ENCODE measurements at regions not wholly inside any gene's neighbourhood (a gene's known extent, or its start where the extent isn't known, plus 50 kb on each side); places are given as distances from the start of the nearest gene placed in this dataset.

GRCh38 chr2:166765141-166765540, 123.1 kb upstream of the XIRP2 start:
- ChIA-PET CTCF (ENCODE audit: unreplicated experiment) (no interaction called here), POLR2A (no interaction called here)
- Histone ChIP-seq H3K4me2 (ENCODE audit: low read length) (no peak overlapping the region), H3K27ac (ENCODE audit: low read depth, low read length, poor library complexity, severe bottlenecking) (no peak overlapping the region), H3K4me1 (ENCODE audit: insufficient read depth, low read length, poor library complexity, severe bottlenecking) (no peaks in the 10 kb centered on the region), H3K9me3 (ENCODE audit: low read length) (no peaks in the 10 kb centered on the region), H3K36me3 (ENCODE audit: insufficient read depth, low read length) (no peaks in the 10 kb centered on the region), H3K79me2 (ENCODE audit: insufficient read depth, low read depth, low read length) (no peaks in the 10 kb centered on the region), H4K20me1 (ENCODE audit: insufficient read depth, low read length) (no peaks in the 10 kb centered on the region), H2AFZ (ENCODE audit: low read length) (no peak overlapping the region), H3K9me2 (ENCODE audit: insufficient read depth, low read length) (no peaks in the 10 kb centered on the region), H3K4me3 (ENCODE audit: low read depth, low read length, poor library complexity, severe bottlenecking) (no peak overlapping the region)
- intact Hi-C loops (cut with micrococcal nuclease; ENCODE audit: unreplicated experiment), result no loop called here
- BruUV-seq (replicated peaks), result no TSS peak
- DNase-seq (ENCODE audit: low spot score), result no peak
- no peak for TF ChIP-seq EZH2phosphoT487 (IDR thresholded peaks at IDR 0.05; ENCODE audit: borderline replicate concordance, low read depth, low read length)
- TF ChIP-seq CTCF (conservative IDR thresholded peaks at IDR 0.05; ENCODE audit: low read length), result no peak

- no peak for DNase-seq (ENCODE audit: low spot score)
- intact Hi-C loops (cut with micrococcal nuclease; ENCODE audit: unreplicated experiment), result no loop called here
- H3K9me2 ChIP-seq (ENCODE audit: insufficient read depth, low read length), result no peaks in the 10 kb centered on the region
- no peaks in the 10 kb centered on the region for H3K79me2 ChIP-seq (ENCODE audit: insufficient read depth, low read depth, low read length)
- ChIA-PET CTCF (ENCODE audit: unreplicated experiment) (no interaction called here), POLR2A (no interaction called here)
- no peaks in the 10 kb centered on the region for H3K9me3 ChIP-seq (ENCODE audit: low read length)
- BruUV-seq (replicated peaks), result no TSS peak
- H3K4me3 ChIP-seq (ENCODE audit: low read depth, low read length, poor library complexity, severe bottlenecking), result no peak overlapping the region
- no peak overlapping the region for H3K27ac ChIP-seq (ENCODE audit: low read depth, low read length, poor library complexity, severe bottlenecking)
- no peaks in the 10 kb centered on the region for H4K20me1 ChIP-seq (ENCODE audit: insufficient read depth, low read length)
- H2AFZ ChIP-seq (ENCODE audit: low read length), result no peak overlapping the region
- TF ChIP-seq CTCF (conservative IDR thresholded peaks at IDR 0.05; ENCODE audit: low read length) (no peak), EZH2phosphoT487 (IDR thresholded peaks at IDR 0.05; ENCODE audit: borderline replicate concordance, low read depth, low read length) (no peak)
- no peak overlapping the region for H3K4me2 ChIP-seq (ENCODE audit: low read length)
- H3K4me1 ChIP-seq (ENCODE audit: insufficient read depth, low read length, poor library complexity, severe bottlenecking), result no peaks in the 10 kb centered on the region
- H3K36me3 ChIP-seq (ENCODE audit: insufficient read depth, low read length), result no peaks in the 10 kb centered on the region
Measured at GRCh38 chr2:166764702-166765101, 123.6 kb upstream of the XIRP2 start.

GRCh38 chr2:166764216-166764615, 124.1 kb upstream of the XIRP2 start:
- no TSS peak for BruUV-seq (replicated peaks)
- POLR2A ChIA-PET, result no interaction called here
- Histone ChIP-seq H3K36me3 (ENCODE audit: insufficient read depth, low read length) (no peaks in the 10 kb centered on the region), H3K79me2 (ENCODE audit: insufficient read depth, low read depth, low read length) (no peaks in the 10 kb centered on the region), H3K9me2 (ENCODE audit: insufficient read depth, low read length) (no peaks in the 10 kb centered on the region), H3K27ac (ENCODE audit: low read depth, low read length, poor library complexity, severe bottlenecking) (no peak overlapping the region), H3K4me2 (ENCODE audit: low read length) (no peak overlapping the region), H3K4me3 (ENCODE audit: low read depth, low read length, poor library complexity, severe bottlenecking) (no peak overlapping the region), H2AFZ (ENCODE audit: low read length) (no peak overlapping the region), H4K20me1 (ENCODE audit: insufficient read depth, low read length) (no peaks in the 10 kb centered on the region), H3K4me1 (ENCODE audit: insufficient read depth, low read length, poor library complexity, severe bottlenecking) (no peaks in the 10 kb centered on the region), H3K9me3 (ENCODE audit: low read length) (no peaks in the 10 kb centered on the region)
- TF ChIP-seq CTCF (conservative IDR thresholded peaks at IDR 0.05; ENCODE audit: low read length), result no peak
- TF ChIP-seq EZH2phosphoT487 (IDR thresholded peaks at IDR 0.05; ENCODE audit: borderline replicate concordance, low read depth, low read length), result no peak
- DNase-seq (ENCODE audit: low spot score), result no peak
- intact Hi-C loops (cut with micrococcal nuclease; ENCODE audit: unreplicated experiment), result no loop called here
- CTCF ChIA-PET (ENCODE audit: unreplicated experiment), result no interaction called here
